Left lung (tissue), 4 donors: ENCODE measurements at regions not wholly inside any gene's neighbourhood (a gene's known extent, or its start where the extent isn't known, plus 50 kb on each side); places are given as distances from the start of the nearest gene placed in this dataset.
"Not testable (repeated sequence)": the region's sequence is repeated elsewhere in the genome, so short reads cannot be mapped to it uniquely, and the experiment has no call there.

ENCODE experiments used
- ATAC-seq: fragments of 200-7000 bp; cut with Tn5 transposase; one replicate; pipeline ENCODE4 v1.9.1; 2020; ENCODE audit warnings: moderate library complexity
- DNase-seq, 4 donors: peaks; one replicate each; pipeline ENCODE4 v3.0.0-alpha.2; 2013 to 2020
- H3K27ac ChIP-seq, 2 donors: fragments of 200-600 bp; sonication (generic) in 1 of 2; one replicate each; pipeline versions ENCODE4 v1.5.0 to v1.8.0; 2020 to 2021
- H3K27me3 ChIP-seq, 2 donors: fragments of 200-600 bp; sonication (generic) in 1 of 2; one replicate each; pipeline versions ENCODE4 v1.5.0 to v1.8.0; 2020 to 2021
- H3K36me3 ChIP-seq, 2 donors: fragments of 200-600 bp; sonication (generic) in 1 of 2; one replicate each; pipeline versions ENCODE4 v1.5.0 to v1.8.0; 2020 to 2021
- H3K4me1 ChIP-seq, 2 donors: fragments of 200-600 bp; one replicate each; pipeline ENCODE4 v1.8.0; 2021
- H3K4me3 ChIP-seq, 2 donors: fragments of 200-600 bp; sonication (generic) in 1 of 2; one replicate each; pipeline versions ENCODE4 v1.5.0 to v1.8.0; 2020 to 2021; ENCODE audit warnings: mild to moderate bottlenecking in 1 of 2
- H3K9me3 ChIP-seq, 2 donors: fragments of 200-600 bp; sonication (generic) in 1 of 2; one replicate each; pipeline versions ENCODE4 v1.5.0 to v1.8.0; 2020 to 2021
- intact Hi-C, 2 donors: fragments of 100-400 bp; cut with DNase I; formaldehyde crosslinking; loops; one replicate each; pipeline versions ENCODE4 v1.11.2 to v1.14.2; 2022
- TF ChIP-seq, protein P1 (sequence below), 2 donors: fragments of 200-600 bp; sonication (generic) in 1 of 2; IDR thresholded peaks; one replicate each; pipeline versions ENCODE4 v1.5.0 to v1.8.0; 2021; ENCODE audit warnings: antibody characterized with exemption in 2 of 2
- donor health status: DM: no; HTN: yes; CAD: no.
- donor health status: DM: no; HTN: no; CAD: no.

DNA sequence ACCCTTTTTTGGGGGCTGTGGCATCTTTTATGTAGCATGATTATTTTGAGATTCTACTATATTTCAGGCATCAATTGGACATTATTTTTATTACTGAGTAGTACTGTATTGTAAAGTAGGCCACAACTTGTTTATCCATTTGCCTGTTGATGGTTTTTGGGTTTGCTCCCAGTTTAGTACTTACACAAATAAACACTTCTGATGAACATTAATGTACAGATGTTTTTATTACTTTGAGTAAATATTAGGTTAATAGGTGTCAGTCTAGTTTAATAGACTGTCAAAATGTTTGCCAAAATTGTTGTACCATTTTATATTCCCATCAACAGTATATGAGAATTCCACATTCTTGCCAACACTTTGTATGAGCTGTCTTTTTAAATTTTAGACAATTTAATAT, 214.9 kb upstream of the MAD2L1 start:
- Histone ChIP-seq H3K4me3 (no peak overlapping the region), H3K4me1 (no peaks in the 10 kb centered on the region), H3K9me3 (no peaks in the 10 kb centered on the region), H3K27ac (no peak overlapping the region), H3K27me3 (no peaks in the 10 kb centered on the region), H3K36me3 (no peaks in the 10 kb centered on the region)
- intact Hi-C loops: no loop called here
- DNase-seq (peak in 2 of 4 donors; percentile 56 to 74), ATAC-seq (no peak)
- TF ChIP-seq, protein P1, sequence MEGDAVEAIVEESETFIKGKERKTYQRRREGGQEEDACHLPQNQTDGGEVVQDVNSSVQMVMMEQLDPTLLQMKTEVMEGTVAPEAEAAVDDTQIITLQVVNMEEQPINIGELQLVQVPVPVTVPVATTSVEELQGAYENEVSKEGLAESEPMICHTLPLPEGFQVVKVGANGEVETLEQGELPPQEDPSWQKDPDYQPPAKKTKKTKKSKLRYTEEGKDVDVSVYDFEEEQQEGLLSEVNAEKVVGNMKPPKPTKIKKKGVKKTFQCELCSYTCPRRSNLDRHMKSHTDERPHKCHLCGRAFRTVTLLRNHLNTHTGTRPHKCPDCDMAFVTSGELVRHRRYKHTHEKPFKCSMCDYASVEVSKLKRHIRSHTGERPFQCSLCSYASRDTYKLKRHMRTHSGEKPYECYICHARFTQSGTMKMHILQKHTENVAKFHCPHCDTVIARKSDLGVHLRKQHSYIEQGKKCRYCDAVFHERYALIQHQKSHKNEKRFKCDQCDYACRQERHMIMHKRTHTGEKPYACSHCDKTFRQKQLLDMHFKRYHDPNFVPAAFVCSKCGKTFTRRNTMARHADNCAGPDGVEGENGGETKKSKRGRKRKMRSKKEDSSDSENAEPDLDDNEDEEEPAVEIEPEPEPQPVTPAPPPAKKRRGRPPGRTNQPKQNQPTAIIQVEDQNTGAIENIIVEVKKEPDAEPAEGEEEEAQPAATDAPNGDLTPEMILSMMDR (IDR thresholded peaks at IDR 0.05): no peak

DNA sequence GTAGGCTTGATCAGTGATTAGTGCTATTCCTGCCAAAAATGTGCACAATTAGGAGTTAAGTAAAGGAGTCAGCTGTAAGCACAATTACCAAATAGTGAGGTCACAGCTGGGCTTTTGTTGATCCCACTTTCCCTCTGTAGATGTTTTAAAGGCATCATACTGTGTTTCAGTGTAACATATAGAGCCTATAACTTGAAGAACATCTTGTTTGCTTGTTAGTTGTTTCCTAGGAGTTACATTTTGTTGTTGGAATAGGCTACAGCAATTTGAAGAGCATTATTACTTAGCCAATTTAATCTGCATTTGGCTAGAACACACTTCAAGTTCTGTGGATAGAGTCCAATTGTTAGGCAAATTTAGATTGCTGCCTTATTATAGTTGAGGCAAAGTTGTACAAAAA, 210.7 kb upstream of the MAD2L1 start:
- no peak overlapping the region for H3K4me3 ChIP-seq
- no peaks in the 10 kb centered on the region for H3K27me3 ChIP-seq
- H3K36me3 ChIP-seq: no peaks in the 10 kb centered on the region
- TF ChIP-seq, protein P1 (IDR thresholded peaks at IDR 0.05): no peak
- no peak for ATAC-seq
- intact Hi-C loops: no loop called here
- peak in 2 of 4 donors; percentile 68 to 87 for DNase-seq
- no peaks in the 10 kb centered on the region for H3K4me1 ChIP-seq
- H3K27ac ChIP-seq: no peak overlapping the region
- H3K9me3 ChIP-seq: no peaks in the 10 kb centered on the region

GRCh38 chr4:120266602-120267001, 200.0 kb upstream of the MAD2L1 start:
- Histone ChIP-seq H3K4me3 (no peak overlapping the region), H3K36me3 (no peaks in the 10 kb centered on the region), H3K9me3 (no peaks in the 10 kb centered on the region), H3K4me1 (no peaks in the 10 kb centered on the region), H3K27me3 (no peaks in the 10 kb centered on the region), H3K27ac (no peak overlapping the region)
- intact Hi-C loops: no loop called here
- ATAC-seq (no peak), DNase-seq (no peak)
- TF ChIP-seq, protein P1 (IDR thresholded peaks at IDR 0.05): no peak

- no peaks in the 10 kb centered on the region for H3K27me3 ChIP-seq
- DNase-seq (no peak), ATAC-seq (no peak)
- intact Hi-C loops: no loop called here
- H3K9me3 ChIP-seq: no peaks in the 10 kb centered on the region
- H3K4me3 ChIP-seq: no peak overlapping the region
- TF ChIP-seq, protein P1 (IDR thresholded peaks at IDR 0.05): no peak
- H3K36me3 ChIP-seq: no peaks in the 10 kb centered on the region
- no peak overlapping the region for H3K27ac ChIP-seq
- H3K4me1 ChIP-seq: no peaks in the 10 kb centered on the region
Observed at GRCh38 chr4:120263618-120264017, 197.0 kb upstream of the MAD2L1 start.

DNA sequence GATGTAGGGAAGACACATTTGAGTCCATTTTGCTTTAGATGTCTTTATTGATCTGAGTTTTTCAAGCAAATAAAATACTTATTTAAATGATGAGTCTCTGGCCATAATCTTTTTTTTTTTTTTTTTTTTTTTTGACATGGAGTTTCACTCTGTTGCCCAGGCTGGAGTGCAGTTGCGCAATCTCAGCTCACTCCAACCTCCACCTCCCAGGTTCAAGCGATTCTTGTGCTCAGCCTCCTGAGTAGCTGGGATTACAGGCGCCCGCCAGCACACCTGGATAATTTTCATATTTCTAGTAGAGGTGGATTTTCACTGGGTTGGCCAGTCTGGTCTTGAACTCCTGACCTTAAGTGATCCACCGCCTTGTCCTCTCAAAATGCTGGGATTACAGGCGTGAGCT, 194.5 kb upstream of the MAD2L1 start:
- DNase-seq: no peak
- Histone ChIP-seq H3K36me3 (no peaks in the 10 kb centered on the region), H3K9me3 (no peaks in the 10 kb centered on the region), H3K27me3 (no peaks in the 10 kb centered on the region), H3K27ac (no peak overlapping the region), H3K4me1 (no peaks in the 10 kb centered on the region), H3K4me3 (no peak overlapping the region)
- ATAC-seq: no peak
- TF ChIP-seq, protein P1 (IDR thresholded peaks at IDR 0.05): no peak
- intact Hi-C loops: no loop called here

GRCh38 chr4:120256112-120256775, 189.6 kb upstream of the MAD2L1 start:
- H3K27ac ChIP-seq, H3K4me3 ChIP-seq, H3K9me3 ChIP-seq, H3K36me3 ChIP-seq, H3K4me1 ChIP-seq, H3K27me3 ChIP-seq, intact Hi-C loops, DNase-seq, ATAC-seq: not testable (repeated sequence)
